AG09319 (cell line): ENCODE measurements at regions not wholly inside any gene's neighbourhood (a gene's known extent, or its start where the extent isn't known, plus 50 kb on each side); places are given as distances from the start of the nearest gene placed in this dataset.

Source experiments
- DNase-seq: peaks from one replicate; pipeline ENCODE4 v3.0.0-alpha.2; 2010; ENCODE audit warnings: low read depth; ENCODE audit errors: extremely low read depth
- TF ChIP-seq, protein P1 (sequence below): IDR thresholded peaks from 2 replicates; pipeline ENCODE4 v1.5.1; 2011; ENCODE audit warnings: low read depth, mild to moderate bottlenecking, inconsistent platforms, low read length, moderate library complexity

DNA sequence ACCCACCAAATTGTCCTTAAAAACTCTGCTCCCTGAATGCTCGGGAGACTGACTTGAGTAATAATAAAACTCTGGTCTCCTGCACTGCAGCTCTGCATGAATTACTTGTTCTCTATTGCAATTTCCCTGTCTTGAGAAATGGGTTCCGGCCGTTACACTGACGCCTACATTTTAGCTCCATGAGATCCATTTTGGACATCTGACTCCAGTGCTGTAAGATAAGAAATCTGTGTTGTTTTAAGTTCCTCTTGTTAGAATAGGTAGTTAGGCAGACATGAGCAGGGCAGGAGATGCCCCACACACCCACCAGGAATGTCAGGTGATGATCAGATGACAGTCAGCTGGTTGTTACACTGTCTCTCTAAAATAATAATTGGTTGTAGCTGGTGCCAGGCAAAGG is 125.8 kb upstream of the SHB start:
- TF ChIP-seq, protein P1, sequence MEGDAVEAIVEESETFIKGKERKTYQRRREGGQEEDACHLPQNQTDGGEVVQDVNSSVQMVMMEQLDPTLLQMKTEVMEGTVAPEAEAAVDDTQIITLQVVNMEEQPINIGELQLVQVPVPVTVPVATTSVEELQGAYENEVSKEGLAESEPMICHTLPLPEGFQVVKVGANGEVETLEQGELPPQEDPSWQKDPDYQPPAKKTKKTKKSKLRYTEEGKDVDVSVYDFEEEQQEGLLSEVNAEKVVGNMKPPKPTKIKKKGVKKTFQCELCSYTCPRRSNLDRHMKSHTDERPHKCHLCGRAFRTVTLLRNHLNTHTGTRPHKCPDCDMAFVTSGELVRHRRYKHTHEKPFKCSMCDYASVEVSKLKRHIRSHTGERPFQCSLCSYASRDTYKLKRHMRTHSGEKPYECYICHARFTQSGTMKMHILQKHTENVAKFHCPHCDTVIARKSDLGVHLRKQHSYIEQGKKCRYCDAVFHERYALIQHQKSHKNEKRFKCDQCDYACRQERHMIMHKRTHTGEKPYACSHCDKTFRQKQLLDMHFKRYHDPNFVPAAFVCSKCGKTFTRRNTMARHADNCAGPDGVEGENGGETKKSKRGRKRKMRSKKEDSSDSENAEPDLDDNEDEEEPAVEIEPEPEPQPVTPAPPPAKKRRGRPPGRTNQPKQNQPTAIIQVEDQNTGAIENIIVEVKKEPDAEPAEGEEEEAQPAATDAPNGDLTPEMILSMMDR, result no peak
- DNase-seq, result no peak

DNA sequence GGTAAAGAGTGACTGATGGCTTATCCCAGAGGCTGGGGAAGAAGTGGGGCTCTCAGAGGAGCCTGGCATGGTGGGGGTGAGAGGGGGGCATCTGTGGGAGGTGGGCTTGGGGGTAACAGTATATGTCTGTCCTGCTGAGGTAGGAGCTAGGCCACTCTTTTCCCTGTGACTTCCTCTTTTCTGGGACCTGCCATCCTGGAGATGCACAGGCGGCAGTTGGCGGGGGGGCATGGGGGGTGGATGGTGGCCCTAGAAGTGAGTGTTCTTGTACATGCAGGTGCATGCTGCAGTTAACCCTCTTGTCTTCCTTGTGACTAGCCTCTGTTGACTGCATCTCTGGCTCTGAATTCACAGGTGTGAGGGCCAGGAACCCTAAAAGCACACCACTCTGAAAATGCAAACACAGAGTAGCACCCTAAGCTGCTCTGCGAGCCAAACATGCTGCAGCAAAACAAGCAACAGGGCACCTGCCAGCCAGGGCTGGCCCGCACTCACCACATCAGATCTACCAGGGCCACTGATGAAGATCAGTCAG is 123.8 kb upstream of the SHB start:
- no peak for DNase-seq
- TF ChIP-seq, protein P1, result no peak

DNA sequence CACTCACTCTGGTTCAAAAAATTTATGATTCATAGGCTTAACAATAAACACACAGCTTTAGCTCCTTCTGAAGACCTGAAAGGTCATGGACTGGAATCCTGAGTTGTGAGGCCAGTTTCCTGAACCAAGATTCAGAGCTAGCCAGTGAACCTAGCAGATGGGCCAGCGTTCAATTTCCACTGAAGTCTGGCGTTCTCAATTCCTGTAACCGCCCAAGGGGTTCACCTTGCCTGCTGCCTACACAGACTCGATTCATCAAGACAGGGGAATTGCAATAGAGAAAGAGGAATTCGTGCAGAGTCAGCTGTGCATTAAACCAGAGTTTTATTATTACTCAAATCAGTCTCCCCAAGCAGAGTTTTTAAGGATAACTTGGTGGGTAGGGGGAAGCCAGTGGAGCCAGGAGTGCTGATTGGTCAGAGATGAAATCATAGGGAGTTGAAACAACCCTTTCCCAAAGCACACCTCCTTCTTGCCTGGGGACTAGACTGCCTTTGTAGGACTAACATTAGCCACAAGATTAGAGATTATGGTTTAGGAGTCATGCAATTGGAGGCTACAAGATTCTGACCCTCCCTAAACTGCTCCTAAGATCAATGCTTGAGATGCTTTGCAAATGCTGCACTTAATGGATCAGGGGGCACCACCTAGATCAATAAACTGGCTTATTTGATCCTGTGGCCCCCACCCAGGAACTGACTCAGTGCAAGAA is 117.5 kb upstream of the SHB start:
- DNase-seq, result no peak
- TF ChIP-seq, protein P1, result no peak

DNA sequence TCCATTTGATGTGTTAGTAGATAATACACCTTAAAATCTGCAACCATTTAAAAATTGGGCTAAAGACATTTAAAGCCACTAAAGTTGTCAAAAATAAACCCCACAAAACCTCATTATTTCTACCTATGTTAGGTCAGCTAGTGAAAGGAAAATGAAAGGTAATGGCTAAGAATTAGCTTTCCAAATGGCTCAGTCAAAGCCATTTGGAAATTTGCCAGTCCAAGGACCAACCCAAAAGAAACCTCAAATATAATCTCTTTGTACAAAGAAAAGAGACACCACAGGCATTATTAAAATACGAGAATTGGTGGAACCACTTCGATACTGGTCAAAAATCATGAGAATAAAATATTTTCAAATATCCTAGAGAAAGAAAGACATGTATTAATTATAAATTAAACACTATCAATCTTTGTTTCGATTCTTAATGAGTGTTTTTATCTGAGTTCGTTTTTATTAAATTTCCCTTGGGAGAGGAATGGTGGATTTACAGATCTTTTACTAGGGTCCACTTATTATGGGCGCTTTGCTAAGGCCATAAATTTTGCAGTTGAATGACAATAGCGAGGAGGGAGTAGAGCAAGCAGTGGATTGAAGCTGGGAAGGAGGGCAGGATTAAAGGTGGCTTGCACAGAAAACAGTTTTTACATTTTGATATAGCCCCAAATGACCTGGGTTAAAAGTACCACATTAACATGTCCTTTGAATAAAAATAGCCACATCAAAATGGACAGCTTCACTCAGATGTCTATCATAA is 116.8 kb upstream of the SHB start:
- no peak for DNase-seq
- TF ChIP-seq, protein P1, result no peak

DNA sequence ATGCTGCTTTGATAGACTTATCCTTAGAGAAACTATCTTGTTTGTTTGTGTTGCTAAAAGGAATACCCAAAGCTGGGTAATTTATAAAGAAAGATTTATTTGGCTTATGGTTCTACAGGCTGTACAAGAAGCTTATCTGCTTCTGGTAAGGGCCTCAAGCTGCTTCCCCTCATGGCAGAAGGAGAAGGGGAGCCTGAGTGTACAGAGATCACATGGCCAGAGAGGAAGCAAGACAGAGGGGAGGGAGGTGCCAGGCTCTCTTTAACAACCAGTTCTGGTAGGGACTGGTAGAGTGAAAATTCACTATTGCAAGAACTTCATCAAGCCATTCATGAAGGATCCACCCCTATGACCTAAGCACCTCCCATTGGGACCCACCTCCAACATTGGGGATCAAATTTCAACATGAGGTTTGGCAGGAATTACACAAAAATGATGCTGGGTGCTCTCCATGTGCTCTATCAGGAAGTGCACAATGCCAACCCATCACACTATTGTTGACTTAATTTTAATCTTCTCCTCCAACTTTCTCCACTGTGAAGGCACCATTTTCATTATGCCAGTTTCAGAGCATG is 115.1 kb upstream of the SHB start:
- DNase-seq, result no peak
- TF ChIP-seq, protein P1, result no peak

DNA sequence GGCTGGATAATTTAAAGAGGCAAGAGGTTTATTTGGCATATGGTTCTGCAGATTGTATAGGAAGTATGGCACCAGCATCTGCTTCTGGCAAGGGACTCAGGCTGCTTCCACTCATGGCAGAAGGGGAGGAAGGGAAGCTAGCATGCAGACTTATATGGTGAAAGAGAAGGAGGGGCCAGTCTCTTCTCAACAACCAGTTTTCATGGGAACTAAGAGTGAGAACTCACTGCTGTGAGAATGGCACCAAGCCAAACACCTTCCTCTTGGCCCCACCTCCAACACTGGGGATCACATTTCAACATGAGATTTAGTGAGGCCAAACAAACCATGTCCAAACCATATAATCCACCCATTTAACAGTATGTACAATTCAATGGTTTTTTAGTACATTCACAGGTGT is 113.3 kb upstream of the SHB start:
- TF ChIP-seq, protein P1, result no peak
- no peak for DNase-seq

DNA sequence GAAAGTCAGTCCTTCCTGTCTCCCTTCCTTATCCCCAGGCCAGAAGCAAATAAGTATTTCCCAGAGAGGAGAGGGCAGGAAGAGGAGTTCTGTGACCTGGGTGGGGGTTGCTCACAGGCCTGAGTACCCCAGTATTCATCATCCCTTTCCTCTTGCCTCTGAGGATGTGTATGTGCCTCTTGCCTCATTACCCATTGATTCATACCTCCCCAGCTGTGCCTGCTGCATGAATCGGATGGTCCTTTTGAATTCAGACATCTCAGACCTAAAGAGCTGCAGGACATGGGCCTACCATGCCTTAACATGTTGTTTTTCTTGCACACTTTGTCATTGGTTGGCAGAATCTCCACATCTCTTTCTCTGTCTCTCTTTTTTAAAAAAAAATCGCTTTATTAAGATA is 112.8 kb upstream of the SHB start:
- no peak for DNase-seq
- TF ChIP-seq, protein P1, result no peak
